B cell (primary cell): ENCODE measurements at regions not wholly inside any gene's neighbourhood (a gene's known extent, or its start where the extent isn't known, plus 50 kb on each side); places are given as distances from the start of the nearest gene placed in this dataset.
"Not testable (repeated sequence)": the region's sequence is repeated elsewhere in the genome, so short reads cannot be mapped to it uniquely, and the experiment has no call there.

ENCODE experiments used
- ATAC-seq: fragments of 200-7000 bp; cut with Tn5 transposase; one replicate; pipeline ENCODE4 v1.10.0; 2021; ENCODE audit warnings: low read depth, mild to moderate bottlenecking, moderate number of reproducible peaks, moderate library complexity
- CTCF ChIA-PET: fragments of 350-600 bp; sonication (Branson Sonifier 250); formaldehyde crosslinking; loops from one replicate; lab custom pipeline; 2021; ENCODE audit warnings: antibody characterized with exemption, inconsistent platforms; lab: Charles Lee
- POLR2A ChIA-PET: fragments of 350-600 bp; sonication (Branson Sonifier 250); formaldehyde crosslinking; loops from one replicate; lab custom pipeline; 2021; ENCODE audit warnings: antibody characterized with exemption; lab: Charles Lee
- DNase-seq: peaks from one replicate; pipeline ENCODE4 v3.0.0; 2013
- H2AFZ ChIP-seq: 2 replicates; pipeline ENCODE4 v1.6.1; 2012; ENCODE audit warnings: mild to moderate bottlenecking, low read depth, low read length; ENCODE audit not compliant: insufficient read depth, poor library complexity, severe bottlenecking
- H3K27ac ChIP-seq, 2 donors: 1 replicate in 1 of 2; 2 replicates in 1 of 2; pipeline ENCODE4 v1.5.1; 2012 to 2013; ENCODE audit warnings: low read length in 2 of 2, mild to moderate bottlenecking in 2 of 2, moderate library complexity in 1 of 2
- H3K27me3 ChIP-seq, 4 experiments: fragments of 200-600 bp in 1 of 4; sonication (generic) in 1 of 4; replicated peaks in 1 of 4; 1 replicate in 2 of 4; 2 replicates in 2 of 4; pipeline versions ENCODE4 v1.6.1 to v1.7.0; 2013 to 2016; ENCODE audit warnings: low read length in 3 of 4, mild to moderate bottlenecking in 2 of 4, mixed read lengths in 1 of 4, moderate library complexity in 1 of 4; ENCODE audit not compliant: insufficient read depth in 4 of 4, control insufficient read depth in 3 of 4; ENCODE audit errors: control extremely low read depth in 1 of 4
- H3K36me3 ChIP-seq, 2 experiments: replicated peaks in 1 of 2; 1 replicate in 1 of 2; 2 replicates in 1 of 2; pipeline versions ENCODE4 v1.6.1 to v1.7.1; 2013; ENCODE audit warnings: low read length in 1 of 2; ENCODE audit not compliant: insufficient read depth in 2 of 2, control insufficient read depth in 1 of 2; ENCODE audit errors: control extremely low read depth in 1 of 2, extremely low read depth in 1 of 2
- H3K4me1 ChIP-seq, 2 donors: fragments of 200-600 bp in 1 of 2; sonication (generic) in 1 of 2; 1 replicate in 1 of 2; 2 replicates in 1 of 2; pipeline versions ENCODE4 v1.5.1 to v1.6.1; 2013 to 2017; ENCODE audit warnings: low read length in 2 of 2; ENCODE audit not compliant: control insufficient read depth in 2 of 2, insufficient read depth in 2 of 2
- H3K4me2 ChIP-seq: replicated peaks from 2 replicates; pipeline ENCODE3; 2012; ENCODE audit warnings: mild to moderate bottlenecking, low read depth, low read length; ENCODE audit not compliant: poor library complexity, severe bottlenecking
- H3K4me3 ChIP-seq, 5 experiments: fragments of 200-600 bp in 1 of 5; sonication (generic) in 1 of 5; 1 replicate in 3 of 5; 2 replicates in 2 of 5; pipeline versions ENCODE4 v1.5.1 to v1.7.0; 2011 to 2016; ENCODE audit warnings: low read length in 4 of 5, mild to moderate bottlenecking in 4 of 5, low read depth in 2 of 5, control low read depth in 1 of 5, moderate library complexity in 1 of 5; ENCODE audit not compliant: insufficient read depth in 1 of 5; ENCODE audit errors: control extremely low read depth in 1 of 5, extremely low read depth in 1 of 5
- H3K79me2 ChIP-seq: fragments of 200-600 bp; sonication (generic); one replicate; pipeline ENCODE4 v1.6.0; 2016; ENCODE audit warnings: low read length; ENCODE audit not compliant: control insufficient read depth, insufficient read depth
- H3K9ac ChIP-seq: fragments of 200-600 bp; sonication (generic); 2 replicates; pipeline ENCODE4 v1.6.1; 2017; ENCODE audit warnings: mild to moderate bottlenecking, low read length, moderate library complexity
- H3K9me3 ChIP-seq, 3 donors: one replicate each; pipeline versions ENCODE4 v1.6.1 to v1.7.1; 2013; ENCODE audit warnings: low read length in 2 of 3; ENCODE audit not compliant: control insufficient read depth in 2 of 3, insufficient read depth in 1 of 3; ENCODE audit errors: control extremely low read depth in 1 of 3
- H4K20me1 ChIP-seq: 2 replicates; pipeline ENCODE4 v1.6.0; 2012; ENCODE audit warnings: mild to moderate bottlenecking, low read length; ENCODE audit not compliant: insufficient read depth, control insufficient read depth, poor library complexity, severe bottlenecking
- H3K27ac Mint-ChIP-seq: one replicate; pipeline ENCODE4 v1.8.0; 2021; ENCODE audit warnings: mixed read lengths
- H3K27me3 Mint-ChIP-seq: one replicate; pipeline ENCODE4 v1.8.0; 2021; ENCODE audit warnings: mixed read lengths
- H3K4me1 Mint-ChIP-seq: one replicate; pipeline ENCODE4 v1.8.0; 2021; ENCODE audit warnings: mixed read lengths
- H3K4me3 Mint-ChIP-seq: one replicate; pipeline ENCODE4 v1.8.0; 2021; ENCODE audit warnings: mixed read lengths
- H3K9me3 Mint-ChIP-seq: one replicate; pipeline ENCODE4 v1.8.0; 2022; ENCODE audit warnings: mixed read lengths; ENCODE audit not compliant: insufficient read depth
- EZH2 ChIP-seq: IDR thresholded peaks from 2 replicates; pipeline ENCODE4 v1.6.1; 2012; ENCODE audit warnings: borderline replicate concordance, low read depth, mild to moderate bottlenecking, moderate library complexity, low read length; ENCODE audit not compliant: insufficient read depth, poor library complexity, severe bottlenecking
- WGBS: methylation state at CpG from one replicate; pipeline ENCODE4 v1.1.5; 2013; ENCODE audit warnings: missing lambda C conversion rate; ENCODE audit not compliant: insufficient coverage; 5-methylcytosine and 5-hydroxymethylcytosine counted together
- intact Hi-C: fragments of 100-400 bp; cut with micrococcal nuclease; formaldehyde crosslinking; loops from one replicate; pipeline ENCODE4 v1.10.0; 2022
- TF ChIP-seq, protein P1 (sequence below): fragments of 200-600 bp; IDR thresholded peaks from one replicate; pipeline ENCODE4 v1.8.0; 2022; ENCODE audit warnings: antibody characterized with exemption, mild to moderate bottlenecking

DNA sequence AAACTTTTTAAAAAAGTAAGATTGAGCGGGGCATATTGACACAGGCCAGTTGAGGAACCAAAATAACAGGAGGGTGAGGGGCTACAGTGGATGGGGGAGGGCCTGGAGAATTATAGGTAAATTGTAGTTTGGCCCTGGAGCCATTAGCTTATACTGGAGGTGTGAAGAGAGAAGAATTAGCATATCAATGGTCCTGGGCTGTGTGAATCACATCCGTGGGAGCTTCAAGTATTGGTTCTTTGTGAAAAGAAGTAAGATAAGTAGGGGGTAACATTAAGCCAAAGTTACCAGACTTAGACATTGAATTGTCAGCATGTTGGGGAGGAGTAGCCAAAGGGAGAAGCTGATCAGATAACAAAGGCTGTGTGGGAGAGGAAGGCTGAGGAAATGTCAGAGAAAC, 1085.2 kb upstream of the AMELY start:
- H3K4me3 ChIP-seq: no peak overlapping the region

GRCh38 chrY:7994781-7995180, 1083.2 kb upstream of the AMELY start:
- H3K9me3 ChIP-seq, H3K36me3 ChIP-seq, H2AFZ ChIP-seq, H3K4me1 Mint-ChIP-seq, DNase-seq, H3K4me3 Mint-ChIP-seq, intact Hi-C loops, H3K27me3 Mint-ChIP-seq, POLR2A ChIA-PET, H3K27ac Mint-ChIP-seq, CTCF ChIA-PET, H3K4me1 ChIP-seq, H3K27ac ChIP-seq, H3K9ac ChIP-seq, H3K9me3 Mint-ChIP-seq, ATAC-seq, H4K20me1 ChIP-seq, H3K79me2 ChIP-seq, H3K4me2 ChIP-seq, H3K4me3 ChIP-seq, H3K27me3 ChIP-seq: not testable (repeated sequence)
- no CpG with 5 or more reads among the region's 2 CpGs for WGBS

More for the DNA sequence above, 1085.2 kb upstream of the AMELY start:
- Histone ChIP-seq H3K9me3 (no peaks in the 10 kb centered on the region), H3K27me3 (no peaks in the 10 kb centered on the region), H3K4me2 (no peak overlapping the region), H3K36me3 (no peaks in the 10 kb centered on the region), H3K4me1 (no peaks in the 10 kb centered on the region), H3K79me2 (no peaks in the 10 kb centered on the region), H3K9ac (no peak overlapping the region), H3K27ac (no peak overlapping the region), H4K20me1 (no peaks in the 10 kb centered on the region), H2AFZ (no peak overlapping the region)
- peaks cover 2% of the 10 kb centered on the region for H3K9me3 Mint-ChIP-seq
- TF ChIP-seq, protein P1, sequence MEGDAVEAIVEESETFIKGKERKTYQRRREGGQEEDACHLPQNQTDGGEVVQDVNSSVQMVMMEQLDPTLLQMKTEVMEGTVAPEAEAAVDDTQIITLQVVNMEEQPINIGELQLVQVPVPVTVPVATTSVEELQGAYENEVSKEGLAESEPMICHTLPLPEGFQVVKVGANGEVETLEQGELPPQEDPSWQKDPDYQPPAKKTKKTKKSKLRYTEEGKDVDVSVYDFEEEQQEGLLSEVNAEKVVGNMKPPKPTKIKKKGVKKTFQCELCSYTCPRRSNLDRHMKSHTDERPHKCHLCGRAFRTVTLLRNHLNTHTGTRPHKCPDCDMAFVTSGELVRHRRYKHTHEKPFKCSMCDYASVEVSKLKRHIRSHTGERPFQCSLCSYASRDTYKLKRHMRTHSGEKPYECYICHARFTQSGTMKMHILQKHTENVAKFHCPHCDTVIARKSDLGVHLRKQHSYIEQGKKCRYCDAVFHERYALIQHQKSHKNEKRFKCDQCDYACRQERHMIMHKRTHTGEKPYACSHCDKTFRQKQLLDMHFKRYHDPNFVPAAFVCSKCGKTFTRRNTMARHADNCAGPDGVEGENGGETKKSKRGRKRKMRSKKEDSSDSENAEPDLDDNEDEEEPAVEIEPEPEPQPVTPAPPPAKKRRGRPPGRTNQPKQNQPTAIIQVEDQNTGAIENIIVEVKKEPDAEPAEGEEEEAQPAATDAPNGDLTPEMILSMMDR: no peak
- TF ChIP-seq EZH2: no peak
- no peaks in the 10 kb centered on the region for H3K27me3 Mint-ChIP-seq
- ChIA-PET CTCF (no interaction called here), POLR2A (no interaction called here)
- H3K27ac Mint-ChIP-seq: no peak overlapping the region
- intact Hi-C loops: no loop called here
- ATAC-seq (no peak), DNase-seq (no peak)
- no peaks in the 10 kb centered on the region for H3K4me1 Mint-ChIP-seq
- H3K4me3 Mint-ChIP-seq: no peak overlapping the region
- WGBS: no CpG with 5 or more reads among the region's 2 CpGs
